SU-DHL-6 (cell line): ENCODE measurements at regions not wholly inside any gene's neighbourhood (a gene's known extent, or its start where the extent isn't known, plus 50 kb on each side); places are given as distances from the start of the nearest gene placed in this dataset.

ENCODE experiments used
- EZH2phosphoT487 ChIP-seq: fragments of 200-600 bp; sonication (generic), shearing (Covaris generic); conservative IDR thresholded peaks from 2 replicates; pipeline ENCODE4 v1.6.1; 2018; ENCODE audit warnings: mild to moderate bottlenecking, antibody characterized with exemption, low read length, moderate library complexity, mixed read lengths
- TF ChIP-seq, protein P1 (sequence below): fragments of 200-600 bp; sonication (generic); IDR thresholded peaks from one replicate; pipeline ENCODE4 v1.5.1; 2017; ENCODE audit warnings: antibody characterized with exemption, mild to moderate bottlenecking, low read length, moderate library complexity; ENCODE audit not compliant: insufficient read depth, poor library complexity, severe bottlenecking

DNA sequence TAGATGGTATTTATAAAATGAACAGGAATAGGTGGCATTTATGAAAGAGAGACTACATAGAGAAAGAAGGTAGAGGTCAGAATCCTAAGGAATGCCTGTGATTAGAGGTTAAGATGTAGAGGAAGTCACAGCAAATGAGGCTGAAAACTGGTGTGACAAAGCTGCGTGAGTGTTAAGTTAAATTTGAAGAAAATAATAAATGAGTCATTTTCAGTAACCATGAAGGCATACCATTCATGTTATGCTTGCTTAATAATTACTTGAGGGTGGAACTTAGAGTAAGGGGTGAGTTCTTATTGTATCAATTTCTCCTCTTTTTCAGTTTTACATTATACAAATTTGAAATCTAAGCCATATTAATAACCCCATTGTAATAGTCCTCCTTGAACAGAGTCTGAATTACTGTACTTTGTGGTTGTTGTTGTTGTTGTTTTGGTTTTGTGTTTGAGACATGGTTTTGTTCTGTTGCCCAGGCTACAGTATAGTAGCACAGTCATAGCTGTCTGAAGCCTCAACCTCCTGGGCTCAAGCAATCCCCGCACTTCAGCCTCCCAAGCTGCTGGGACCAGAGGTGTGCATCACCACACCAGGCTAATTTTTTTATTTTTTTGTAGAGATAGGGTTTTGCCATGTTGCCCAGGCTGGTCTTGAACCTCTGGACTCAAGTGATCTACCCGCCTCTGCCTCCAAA, 761.5 kb downstream of the GALC start:
- TF ChIP-seq, protein P1, sequence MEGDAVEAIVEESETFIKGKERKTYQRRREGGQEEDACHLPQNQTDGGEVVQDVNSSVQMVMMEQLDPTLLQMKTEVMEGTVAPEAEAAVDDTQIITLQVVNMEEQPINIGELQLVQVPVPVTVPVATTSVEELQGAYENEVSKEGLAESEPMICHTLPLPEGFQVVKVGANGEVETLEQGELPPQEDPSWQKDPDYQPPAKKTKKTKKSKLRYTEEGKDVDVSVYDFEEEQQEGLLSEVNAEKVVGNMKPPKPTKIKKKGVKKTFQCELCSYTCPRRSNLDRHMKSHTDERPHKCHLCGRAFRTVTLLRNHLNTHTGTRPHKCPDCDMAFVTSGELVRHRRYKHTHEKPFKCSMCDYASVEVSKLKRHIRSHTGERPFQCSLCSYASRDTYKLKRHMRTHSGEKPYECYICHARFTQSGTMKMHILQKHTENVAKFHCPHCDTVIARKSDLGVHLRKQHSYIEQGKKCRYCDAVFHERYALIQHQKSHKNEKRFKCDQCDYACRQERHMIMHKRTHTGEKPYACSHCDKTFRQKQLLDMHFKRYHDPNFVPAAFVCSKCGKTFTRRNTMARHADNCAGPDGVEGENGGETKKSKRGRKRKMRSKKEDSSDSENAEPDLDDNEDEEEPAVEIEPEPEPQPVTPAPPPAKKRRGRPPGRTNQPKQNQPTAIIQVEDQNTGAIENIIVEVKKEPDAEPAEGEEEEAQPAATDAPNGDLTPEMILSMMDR: no peak
- no peak for TF ChIP-seq EZH2phosphoT487
